Ishikawa (cell line): ENCODE measurements at regions not wholly inside any gene's neighbourhood (a gene's known extent, or its start where the extent isn't known, plus 50 kb on each side); places are given as distances from the start of the nearest gene placed in this dataset.

Experiments
- EP300 ChIP-seq: IDR thresholded peaks from 2 replicates; pipeline ENCODE4 v1.6.1; 2012; ENCODE audit warnings: borderline replicate concordance
- NFIC ChIP-seq: IDR thresholded peaks from 2 replicates; pipeline ENCODE4 v1.6.1; 2012
- TF ChIP-seq, protein P1 (sequence below): IDR thresholded peaks from 2 replicates; pipeline ENCODE4 v1.6.1; 2012

DNA sequence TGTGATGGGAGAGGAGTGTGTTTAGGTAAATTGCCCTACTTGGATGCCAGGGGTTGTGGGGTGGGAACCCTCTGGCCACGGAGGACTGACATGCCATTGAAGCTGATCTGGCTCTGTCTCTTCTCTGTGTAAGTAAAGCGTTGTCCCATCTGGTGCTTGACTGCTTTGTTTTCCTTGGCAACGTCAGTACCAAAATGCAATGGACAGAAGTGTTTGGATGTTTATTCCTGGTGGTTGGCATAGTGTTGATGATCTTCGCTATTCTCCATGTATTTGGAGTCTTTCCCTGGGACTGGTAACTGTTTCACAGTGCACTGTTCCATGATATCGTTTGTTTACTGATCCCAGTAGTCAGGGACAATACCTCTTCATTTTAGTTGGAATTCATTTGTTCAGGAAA, 130.5 kb upstream of the MCTP2 start:
- TF ChIP-seq, protein P1, sequence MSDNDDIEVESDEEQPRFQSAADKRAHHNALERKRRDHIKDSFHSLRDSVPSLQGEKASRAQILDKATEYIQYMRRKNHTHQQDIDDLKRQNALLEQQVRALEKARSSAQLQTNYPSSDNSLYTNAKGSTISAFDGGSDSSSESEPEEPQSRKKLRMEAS: no peak
- no peak for TF ChIP-seq NFIC
- no peak for TF ChIP-seq EP300
